ENCODE measurements at regions not wholly inside any gene's neighbourhood (a gene's known extent, or its start where the extent isn't known, plus 50 kb on each side); places are given as distances from the start of the nearest gene placed in this dataset.

- no peak for TF ChIP-seq CTCF (IDR thresholded peaks at IDR 0.05)
- intact Hi-C loops (cut with micrococcal nuclease), result no loop called here
- Mint-ChIP-seq H3K27me3 (ENCODE audit: low read depth in 2 of 2) (no peaks in the 10 kb centered on the region), H3K36me3 (no peaks in the 10 kb centered on the region), H3K9me3 (peaks cover 19 to 22% of the 10 kb centered on the region in 2 donors), H3K4me1 (no peaks in the 10 kb centered on the region), H3K4me3 (no peak overlapping the region), H3K27ac (no peak overlapping the region)
- WGBS (ENCODE audit: insufficient coverage), result 57% methylated on average over 1 of the region's 1 CpG
- Histone ChIP-seq H3K27me3 (ENCODE audit: control insufficient read depth, insufficient read depth, low read length) (no peaks in the 10 kb centered on the region), H3K4me3 (ENCODE audit: low read length) (no peak overlapping the region), H3K27ac (ENCODE audit: low read length) (no peak overlapping the region), H3K36me3 (ENCODE audit: control insufficient read depth, insufficient read depth, low read length) (no peaks in the 10 kb centered on the region), H3K9me3 (ENCODE audit: control insufficient read depth, insufficient read depth, low read length) (no peaks in the 10 kb centered on the region), H3K4me1 (ENCODE audit: control insufficient read depth, insufficient read depth, low read length) (no peaks in the 10 kb centered on the region)
- DNase-seq (no peak), ATAC-seq (no peak)
Measured at GRCh38 chr9:116099821-116100220, 53.8 kb upstream of the PAPPA start.

GRCh38 chr9:116100711-116101121 lies 52.9 kb upstream of the PAPPA start:
- Histone ChIP-seq H3K27ac (ENCODE audit: low read length) (no peak overlapping the region), H3K4me3 (ENCODE audit: low read length) (no peak overlapping the region), H3K9me3 (ENCODE audit: control insufficient read depth, insufficient read depth, low read length) (no peaks in the 10 kb centered on the region), H3K27me3 (ENCODE audit: control insufficient read depth, insufficient read depth, low read length) (no peaks in the 10 kb centered on the region), H3K4me1 (ENCODE audit: control insufficient read depth, insufficient read depth, low read length) (no peaks in the 10 kb centered on the region), H3K36me3 (ENCODE audit: control insufficient read depth, insufficient read depth, low read length) (no peaks in the 10 kb centered on the region)
- Mint-ChIP-seq H3K27me3 (ENCODE audit: low read depth in 2 of 2) (no peaks in the 10 kb centered on the region), H3K4me3 (no peak overlapping the region), H3K27ac (no peak overlapping the region), H3K9me3 (peaks cover 19 to 22% of the 10 kb centered on the region in 2 donors), H3K4me1 (no peaks in the 10 kb centered on the region), H3K36me3 (no peaks in the 10 kb centered on the region)
- ATAC-seq (no peak), DNase-seq (no peak)
- 63% methylated on average over 3 of the region's 3 CpGs for WGBS (ENCODE audit: insufficient coverage)
- no peak for TF ChIP-seq CTCF (IDR thresholded peaks at IDR 0.05)
- intact Hi-C loops (cut with micrococcal nuclease), result no loop called here

GRCh38 chr9:116101516-116101915 lies 52.1 kb upstream of the PAPPA start:
- intact Hi-C loops (cut with micrococcal nuclease), result no loop called here
- 71% methylated on average over 1 of the region's 1 CpG for WGBS (ENCODE audit: insufficient coverage)

More at GRCh38 chr9:116101516-116101915, 52.1 kb upstream of the PAPPA start:
- Histone ChIP-seq H3K36me3 (ENCODE audit: control insufficient read depth, insufficient read depth, low read length) (no peaks in the 10 kb centered on the region), H3K27me3 (ENCODE audit: control insufficient read depth, insufficient read depth, low read length) (no peaks in the 10 kb centered on the region), H3K4me1 (ENCODE audit: control insufficient read depth, insufficient read depth, low read length) (no peaks in the 10 kb centered on the region), H3K4me3 (ENCODE audit: low read length) (no peak overlapping the region), H3K9me3 (ENCODE audit: control insufficient read depth, insufficient read depth, low read length) (no peaks in the 10 kb centered on the region), H3K27ac (ENCODE audit: low read length) (no peak overlapping the region)
- no peak for DNase-seq
- no peak overlapping the region for H3K27ac Mint-ChIP-seq
- no peaks in the 10 kb centered on the region for H3K4me1 Mint-ChIP-seq
- ATAC-seq, result no peak
- H3K9me3 Mint-ChIP-seq, result peaks cover 17% of the 10 kb centered on the region in 2 donors
- no peak overlapping the region for H3K4me3 Mint-ChIP-seq
- H3K36me3 Mint-ChIP-seq, result no peaks in the 10 kb centered on the region
- TF ChIP-seq CTCF (IDR thresholded peaks at IDR 0.05), result no peak
- no peaks in the 10 kb centered on the region for H3K27me3 Mint-ChIP-seq (ENCODE audit: low read depth in 2 of 2)

All from natural killer cell (primary cell).